ENCODE measurements at regions not wholly inside any gene's neighbourhood (a gene's known extent, or its start where the extent isn't known, plus 50 kb on each side); places are given as distances from the start of the nearest gene placed in this dataset.

- Mint-ChIP-seq H3K4me3 (ENCODE audit: low read depth, unreplicated experiment) (no peak overlapping the region), H3K27ac (ENCODE audit: unreplicated experiment) (no peak overlapping the region), H3K9me3 (ENCODE audit: low read depth, unreplicated experiment) (no peaks in the 10 kb centered on the region), H3K36me3 (ENCODE audit: insufficient read depth, unreplicated experiment) (no peaks in the 10 kb centered on the region), H3K4me1 (ENCODE audit: low read depth, unreplicated experiment) (peaks cover 13% of the 10 kb centered on the region), H3K27me3 (ENCODE audit: unreplicated experiment) (no peaks in the 10 kb centered on the region)
- BruUV-seq (replicated peaks) = no TSS peak
- intact Hi-C loops (cut with micrococcal nuclease; ENCODE audit: unreplicated experiment) = no loop called here
- no peak for DNase-seq
- no peak for TF ChIP-seq CTCF (IDR thresholded peaks at IDR 0.05; ENCODE audit: unreplicated experiment)
- CTCF ChIA-PET = no interaction called here
These were observed 723.0 kb downstream of the KCNA4 start for GRCh38 chr11:29293825-29294224.

- CTCF ChIA-PET = no interaction called here
- peak; percentile 13 for DNase-seq
These were observed 734.7 kb downstream of the KCNA4 start for GRCh38 chr11:29282088-29282487.

GRCh38 chr11:29281271-29281777 lies 735.5 kb downstream of the KCNA4 start:
- no peak for TF ChIP-seq CTCF (IDR thresholded peaks at IDR 0.05; ENCODE audit: unreplicated experiment)
- Mint-ChIP-seq H3K9me3 (ENCODE audit: low read depth, unreplicated experiment) (no peaks in the 10 kb centered on the region), H3K27me3 (ENCODE audit: unreplicated experiment) (no peaks in the 10 kb centered on the region), H3K4me1 (ENCODE audit: low read depth, unreplicated experiment) (peaks cover 35% of the 10 kb centered on the region), H3K27ac (ENCODE audit: unreplicated experiment) (peak overlapping the region; percentile 75), H3K4me3 (ENCODE audit: low read depth, unreplicated experiment) (no peak overlapping the region), H3K36me3 (ENCODE audit: insufficient read depth, unreplicated experiment) (no peaks in the 10 kb centered on the region)
- BruUV-seq (replicated peaks) = no TSS peak
- DNase-seq = no peak
- CTCF ChIA-PET = interaction anchor here (0.7 kb wide), 1 partner anchor 1771 kb away, joined by 4 read pairs; no protein-coding TSS in a partner anchor
- intact Hi-C loops (cut with micrococcal nuclease; ENCODE audit: unreplicated experiment) = no loop called here

More at GRCh38 chr11:29282088-29282487, 734.7 kb downstream of the KCNA4 start:
- H3K36me3 Mint-ChIP-seq (ENCODE audit: insufficient read depth, unreplicated experiment) = no peaks in the 10 kb centered on the region
- H3K9me3 Mint-ChIP-seq (ENCODE audit: low read depth, unreplicated experiment) = no peaks in the 10 kb centered on the region
- no peak overlapping the region for H3K27ac Mint-ChIP-seq (ENCODE audit: unreplicated experiment)
- BruUV-seq (replicated peaks) = no TSS peak
- intact Hi-C loops (cut with micrococcal nuclease; ENCODE audit: unreplicated experiment) = no loop called here
- no peak for TF ChIP-seq CTCF (IDR thresholded peaks at IDR 0.05; ENCODE audit: unreplicated experiment)
- no peaks in the 10 kb centered on the region for H3K27me3 Mint-ChIP-seq (ENCODE audit: unreplicated experiment)
- H3K4me3 Mint-ChIP-seq (ENCODE audit: low read depth, unreplicated experiment) = no peak overlapping the region
- peaks cover 35% of the 10 kb centered on the region for H3K4me1 Mint-ChIP-seq (ENCODE audit: low read depth, unreplicated experiment)

- H3K9me3 Mint-ChIP-seq (ENCODE audit: low read depth, unreplicated experiment) = no peaks in the 10 kb centered on the region
- intact Hi-C loops (cut with micrococcal nuclease; ENCODE audit: unreplicated experiment) = no loop called here
- CTCF ChIA-PET = no interaction called here
- peaks cover 28% of the 10 kb centered on the region for H3K4me1 Mint-ChIP-seq (ENCODE audit: low read depth, unreplicated experiment)
- H3K27me3 Mint-ChIP-seq (ENCODE audit: unreplicated experiment) = no peaks in the 10 kb centered on the region
- BruUV-seq (replicated peaks) = no TSS peak
- DNase-seq = no peak
- H3K4me3 Mint-ChIP-seq (ENCODE audit: low read depth, unreplicated experiment) = no peak overlapping the region
- no peak for TF ChIP-seq CTCF (IDR thresholded peaks at IDR 0.05; ENCODE audit: unreplicated experiment)
- peak overlapping the region; percentile 75 for H3K27ac Mint-ChIP-seq (ENCODE audit: unreplicated experiment)
- no peaks in the 10 kb centered on the region for H3K36me3 Mint-ChIP-seq (ENCODE audit: insufficient read depth, unreplicated experiment)
These were observed 736.4 kb downstream of the KCNA4 start for GRCh38 chr11:29280452-29280851.

Data from Calu3 (cell line).